ENCODE measurements at regions not wholly inside any gene's neighbourhood (a gene's known extent, or its start where the extent isn't known, plus 50 kb on each side); places are given as distances from the start of the nearest gene placed in this dataset.
A peak's percentile ranks its signal among the peaks of the same experiment; 100 is the strongest.

- no peak for TF ChIP-seq KAT2B (IDR thresholded peaks at IDR 0.05; ENCODE audit: low read depth, low read length)
- TF ChIP-seq MEF2D (tag; conservative IDR thresholded peaks at IDR 0.05; ENCODE audit: low read depth) = no peak
- TF ChIP-seq NFIC (IDR thresholded peaks at IDR 0.05) = peak; percentile 39; the same call in 1 of the 2 replicates
- TF ChIP-seq ADNP (tag; IDR thresholded peaks at IDR 0.05) = no peak
- TF ChIP-seq CHD1 (IDR thresholded peaks at IDR 0.05; ENCODE audit: low read length) = no peak
- no peaks in the 10 kb centered on the region; a peak in 1 of 5 replicates for H3K27me3 ChIP-seq (ENCODE audit: control insufficient read depth in 2 of 2, insufficient read depth in 2 of 2, low read length in 2 of 2)
- no peak overlapping the region for H3K4me3 ChIP-seq
- no TSS peak for BruUV-seq (replicated peaks)
- no peak overlapping the region for H3K4me2 ChIP-seq (ENCODE audit: insufficient read depth, low read length)
- no peak for ATAC-seq
- in situ Hi-C loops (cut with MboI) = no loop called here
- intact Hi-C loops (cut with micrococcal nuclease) = no loop called here
- FAIRE-seq = no peak
- no peak overlapping the region for H3K9ac ChIP-seq (ENCODE audit: insufficient read depth in 1 of 2, low read depth in 2 of 2, low read length in 2 of 2)
- H3K9me3 ChIP-seq (replicated peaks; ENCODE audit: control insufficient read depth, insufficient read depth, low read depth, low read length) = no peaks in the 10 kb centered on the region
- no peaks in the 10 kb centered on the region for H4K20me1 ChIP-seq (replicated peaks; ENCODE audit: control insufficient read depth, insufficient read depth, low read length)
- CTCF ChIA-PET (ENCODE audit: low intra/inter-chr PET ratio) = no interaction called here
- no peaks in the 10 kb centered on the region for H3K79me2 ChIP-seq (ENCODE audit: control insufficient read depth, insufficient read depth, low read length)
- DNase-seq (ENCODE audit: extremely low read depth in 1 of 4, low spot score in 3 of 4) = no peak
- H3K27ac ChIP-seq (ENCODE audit: extremely low read depth, low read depth, low read length) = no peak overlapping the region
- no peaks in the 10 kb centered on the region; a peak in 1 of 5 replicates for H3K4me1 ChIP-seq (replicated peaks in 1 of 2; ENCODE audit: control insufficient read depth in 2 of 2, insufficient read depth in 2 of 2, low read length in 2 of 2)
- POLR2A ChIA-PET = no interaction called here
- WGBS (ENCODE audit: insufficient coverage, low coverage, missing lambda C conversion rate) = 22% methylated on average over 3 of the region's 3 CpGs
- no peak overlapping the region for H2AFZ ChIP-seq (ENCODE audit: low read depth, low read length)
- H3K36me3 ChIP-seq (ENCODE audit: control insufficient read depth, insufficient read depth, low read length) = no peaks in the 10 kb centered on the region
- H3K9me1 ChIP-seq (ENCODE audit: control insufficient read depth, insufficient read depth, low read length) = no peaks in the 10 kb centered on the region
These were observed 146.2 kb upstream of the JADE1 start for GRCh38 chr4:128663325-128663724.

- in situ Hi-C loops (cut with MboI) (no loop called here), intact Hi-C loops (cut with micrococcal nuclease) (no loop called here)
- H3K9me3 ChIP-seq (replicated peaks; ENCODE audit: control insufficient read depth, insufficient read depth, low read depth, low read length) = no peaks in the 10 kb centered on the region
- no peaks in the 10 kb centered on the region for H3K36me3 ChIP-seq (ENCODE audit: control insufficient read depth, insufficient read depth, low read length)
- POLR2A ChIA-PET = interaction anchor here (1.1 kb wide), 1 partner anchor 17 kb away, joined by 4 read pairs; no protein-coding TSS in a partner anchor
- no peaks in the 10 kb centered on the region for H3K79me2 ChIP-seq (ENCODE audit: control insufficient read depth, insufficient read depth, low read length)
- no peaks in the 10 kb centered on the region; a peak in 1 of 5 replicates for H3K27me3 ChIP-seq (ENCODE audit: control insufficient read depth in 2 of 2, insufficient read depth in 2 of 2, low read length in 2 of 2)
- ATAC-seq = peak; percentile 38; the same call in 1 of the 3 replicates
- H3K9me1 ChIP-seq (ENCODE audit: control insufficient read depth, insufficient read depth, low read length) = no peaks in the 10 kb centered on the region
- no peak overlapping the region for H3K4me2 ChIP-seq (ENCODE audit: insufficient read depth, low read length)
- CTCF ChIA-PET (ENCODE audit: low intra/inter-chr PET ratio) = no interaction called here
- H4K20me1 ChIP-seq (replicated peaks; ENCODE audit: control insufficient read depth, insufficient read depth, low read length) = no peaks in the 10 kb centered on the region
- peak; percentile 23 for FAIRE-seq
- H3K9ac ChIP-seq (ENCODE audit: insufficient read depth in 1 of 2, low read depth in 2 of 2, low read length in 2 of 2) = no peak overlapping the region
- H2AFZ ChIP-seq (ENCODE audit: low read depth, low read length) = no peak overlapping the region
- H3K27ac ChIP-seq (ENCODE audit: extremely low read depth, low read depth, low read length) = no peak overlapping the region
- no peak overlapping the region for H3K4me3 ChIP-seq
- no TSS peak for BruUV-seq (replicated peaks)
- peaks cover 0 to 7% of the 10 kb centered on the region in 2 experiments; a peak in 3 of 5 replicates for H3K4me1 ChIP-seq (replicated peaks in 1 of 2; ENCODE audit: control insufficient read depth in 2 of 2, insufficient read depth in 2 of 2, low read length in 2 of 2)
- DNase-seq (ENCODE audit: extremely low read depth in 1 of 4, low spot score in 3 of 4) = no peak
- WGBS (ENCODE audit: insufficient coverage, low coverage, missing lambda C conversion rate) = 19% methylated on average over 6 of the region's 6 CpGs
- TF ChIP-seq LCOR (CRISPR knock-in tag; IDR thresholded peaks at IDR 0.05) = no peak
- no peak for TF ChIP-seq PURB (CRISPR knock-in tag; IDR thresholded peaks at IDR 0.05; ENCODE audit: low read depth)
- no peak for TF ChIP-seq ZKSCAN3 (CRISPR knock-in tag; IDR thresholded peaks at IDR 0.05)
- TF ChIP-seq CAMTA2 (CRISPR knock-in tag; conservative IDR thresholded peaks at IDR 0.05) = no peak
- no peak for TF ChIP-seq ZNF785 (CRISPR knock-in tag; IDR thresholded peaks at IDR 0.05)
- no peak for TF ChIP-seq MCM7 (IDR thresholded peaks at IDR 0.05)
- no peak for TF ChIP-seq HDAC1 (IDR thresholded peaks at IDR 0.05)
- TF ChIP-seq HMG20A (CRISPR knock-in tag; conservative IDR thresholded peaks at IDR 0.05) = no peak
- no peak for TF ChIP-seq DACH1 (IDR thresholded peaks at IDR 0.05; ENCODE audit: partially characterized antibody)
- no peak for TF ChIP-seq NFE2L1 (tag; IDR thresholded peaks at IDR 0.05; ENCODE audit: borderline replicate concordance, low read depth)
- TF ChIP-seq ZNF79 (CRISPR knock-in tag; IDR thresholded peaks at IDR 0.05; ENCODE audit: low read depth) = no peak
- no peak for TF ChIP-seq BCOR (IDR thresholded peaks at IDR 0.05)
- TF ChIP-seq TAF7 (tag; IDR thresholded peaks at IDR 0.05) = no peak
- no peak for TF ChIP-seq CHD4 (IDR thresholded peaks at IDR 0.05; ENCODE audit: insufficient read depth, insufficient replicate concordance, low read depth, low read length, poor library complexity, severe bottlenecking)
- no peak for TF ChIP-seq FOSL1 (tag; conservative IDR thresholded peaks at IDR 0.05)
- no peak for TF ChIP-seq TGIF2 (CRISPR knock-in tag; IDR thresholded peaks at IDR 0.05)
- TF ChIP-seq SMARCC2 (IDR thresholded peaks at IDR 0.05; ENCODE audit: low read depth) = no peak
These were observed 148.0 kb upstream of the JADE1 start for GRCh38 chr4:128661479-128661878.
